ENCODE measurements at regions not wholly inside any gene's neighbourhood (a gene's known extent, or its start where the extent isn't known, plus 50 kb on each side); places are given as distances from the start of the nearest gene placed in this dataset.
"Not testable (repeated sequence)": the region's sequence is repeated elsewhere in the genome, so short reads cannot be mapped to it uniquely, and the experiment has no call there.

DNA sequence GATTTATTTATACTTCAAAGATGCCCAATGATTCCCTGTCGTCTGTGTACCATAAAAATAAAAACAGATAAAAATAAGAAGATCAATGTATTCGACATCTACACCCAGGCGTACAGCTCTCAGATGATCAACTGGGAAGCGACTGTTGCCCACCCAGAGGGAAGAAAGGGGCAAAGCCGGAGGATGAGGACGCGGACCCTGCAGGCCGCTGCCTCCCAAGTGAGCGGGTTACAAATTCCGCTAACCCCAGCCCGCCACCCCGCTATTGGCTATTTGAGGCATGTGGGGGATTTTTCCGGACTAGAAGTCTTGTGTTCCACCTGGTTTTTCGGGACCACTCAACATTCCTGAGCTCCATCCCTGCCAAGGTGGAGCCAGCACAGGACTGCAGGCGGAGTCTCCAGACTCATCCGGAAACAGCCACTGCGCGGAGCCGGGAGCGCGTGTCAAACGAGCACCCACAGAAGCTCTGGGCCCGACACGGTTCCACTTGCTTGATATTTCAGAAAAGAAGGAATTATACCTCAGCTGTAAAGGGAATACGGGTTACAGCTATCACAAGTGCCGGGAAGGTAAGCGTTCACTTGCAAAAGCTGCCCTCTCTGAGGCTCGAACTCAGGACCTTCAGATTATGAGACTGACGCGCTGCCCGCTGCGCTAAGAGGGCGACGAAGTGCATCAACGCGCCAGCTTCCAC lies 75.4 kb upstream of the ZNF322 start:
- H3K9ac ChIP-seq (ENCODE audit: low read depth, low read length); H2BK15ac ChIP-seq (ENCODE audit: low read depth, low read length); H3K56ac ChIP-seq (ENCODE audit: extremely low read depth, insufficient read depth, low read length); H3K9me3 ChIP-seq (ENCODE audit: control insufficient read depth, insufficient read depth, low read length); CTCF ChIA-PET; H2BK5ac ChIP-seq (ENCODE audit: low read depth, low read length, poor library complexity, severe bottlenecking); H3K4me3 ChIP-seq (ENCODE audit: insufficient read depth, low read depth, low read length); H3K27me3 ChIP-seq (ENCODE audit: control insufficient read depth, insufficient read depth, low read length); H4K5ac ChIP-seq (ENCODE audit: low read depth, low read length); H3K23ac ChIP-seq (ENCODE audit: low read depth, low read length); H3K9me1 ChIP-seq (ENCODE audit: insufficient read depth, low read length); H2AK9ac ChIP-seq (replicated peaks; ENCODE audit: low read depth, low read length, poor library complexity); H4K20me1 ChIP-seq (ENCODE audit: insufficient read depth, low read length); H3K36me3 ChIP-seq (ENCODE audit: control insufficient read depth, insufficient read depth, low read length); H3K79me1 ChIP-seq (ENCODE audit: low read depth in 1 of 2, low read length in 2 of 2); BruUV-seq (replicated peaks); H2AK5ac ChIP-seq (ENCODE audit: low read depth, low read length); H3K4me2 ChIP-seq (ENCODE audit: low read depth, low read length); H3K4me1 ChIP-seq (ENCODE audit: control insufficient read depth, insufficient read depth, low read length); H2BK120ac ChIP-seq (ENCODE audit: low read depth, low read length); H3K18ac ChIP-seq (ENCODE audit: low read depth, low read length); H4K91ac ChIP-seq (ENCODE audit: insufficient read depth, low read depth, low read length); DNase-seq; H2BK20ac ChIP-seq (ENCODE audit: low read depth, low read length); dilution Hi-C loops (cut with HindIII; ENCODE audit: low sequenced_read_pairs, unreplicated experiment); H4K8ac ChIP-seq (ENCODE audit: low read depth in 2 of 2, low read length in 2 of 2); H3K27ac ChIP-seq (ENCODE audit: insufficient read depth, low read length); in situ Hi-C loops (cut with MboI; ENCODE audit: low sequenced_read_pairs); H3K14ac ChIP-seq (replicated peaks; ENCODE audit: low read depth, low read length); intact Hi-C loops (cut with micrococcal nuclease); POLR2A ChIA-PET (ENCODE audit: unreplicated experiment); H3K4ac ChIP-seq (ENCODE audit: low read depth, low read length); H2AFZ ChIP-seq (replicated peaks; ENCODE audit: low read length, poor library complexity): not testable (repeated sequence)
- ATAC-seq (ENCODE audit: low read depth), result peak; percentile 97
- no CpG with 5 or more reads among the region's 36 CpGs for WGBS, 2 experiments (ENCODE audit: extremely low coverage in 2 of 2, insufficient read length in 1 of 2)

Data from IMR-90 (cell line).